ENCODE measurements at regions not wholly inside any gene's neighbourhood (a gene's known extent, or its start where the extent isn't known, plus 50 kb on each side); places are given as distances from the start of the nearest gene placed in this dataset.
A peak's percentile ranks its signal among the peaks of the same experiment; 100 is the strongest.

GRCh38 chr2:180456801-180457200 lies 449.7 kb upstream of the CWC22 start:
- Histone ChIP-seq H3K4me3 (ENCODE audit: low read depth in 1 of 2, low read length in 1 of 2) (no peak overlapping the region), H3K4me1 (ENCODE audit: control insufficient read depth in 1 of 2, insufficient read depth in 1 of 2, low read depth in 1 of 2, low read length in 1 of 2) (no peaks in the 10 kb centered on the region), H3K9me3 (no peaks in the 10 kb centered on the region), H3K27ac (no peak overlapping the region), H3K27me3 (no peaks in the 10 kb centered on the region), H3K36me3 (no peaks in the 10 kb centered on the region)
- TF ChIP-seq, protein P1, sequence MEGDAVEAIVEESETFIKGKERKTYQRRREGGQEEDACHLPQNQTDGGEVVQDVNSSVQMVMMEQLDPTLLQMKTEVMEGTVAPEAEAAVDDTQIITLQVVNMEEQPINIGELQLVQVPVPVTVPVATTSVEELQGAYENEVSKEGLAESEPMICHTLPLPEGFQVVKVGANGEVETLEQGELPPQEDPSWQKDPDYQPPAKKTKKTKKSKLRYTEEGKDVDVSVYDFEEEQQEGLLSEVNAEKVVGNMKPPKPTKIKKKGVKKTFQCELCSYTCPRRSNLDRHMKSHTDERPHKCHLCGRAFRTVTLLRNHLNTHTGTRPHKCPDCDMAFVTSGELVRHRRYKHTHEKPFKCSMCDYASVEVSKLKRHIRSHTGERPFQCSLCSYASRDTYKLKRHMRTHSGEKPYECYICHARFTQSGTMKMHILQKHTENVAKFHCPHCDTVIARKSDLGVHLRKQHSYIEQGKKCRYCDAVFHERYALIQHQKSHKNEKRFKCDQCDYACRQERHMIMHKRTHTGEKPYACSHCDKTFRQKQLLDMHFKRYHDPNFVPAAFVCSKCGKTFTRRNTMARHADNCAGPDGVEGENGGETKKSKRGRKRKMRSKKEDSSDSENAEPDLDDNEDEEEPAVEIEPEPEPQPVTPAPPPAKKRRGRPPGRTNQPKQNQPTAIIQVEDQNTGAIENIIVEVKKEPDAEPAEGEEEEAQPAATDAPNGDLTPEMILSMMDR (IDR thresholded peaks at IDR 0.05) = no peak

DNA sequence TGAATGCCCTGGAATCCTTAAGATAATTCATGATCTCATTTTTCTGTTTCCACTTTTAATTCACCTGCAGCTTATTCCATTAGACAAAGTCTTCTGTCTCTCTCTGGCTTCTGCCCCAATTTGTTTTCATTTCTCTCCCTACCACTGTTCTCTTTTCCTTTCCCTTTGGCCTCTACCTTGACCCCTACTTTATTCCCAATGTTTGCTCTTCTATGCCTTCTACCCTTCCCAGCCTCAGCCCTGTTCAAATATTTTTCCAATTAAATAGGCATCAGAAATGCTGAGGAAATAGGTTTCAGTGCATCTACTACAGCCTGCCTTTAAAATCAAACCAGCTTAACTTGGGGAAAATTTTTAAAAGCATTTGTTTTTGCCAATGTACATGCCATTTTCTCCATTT lies 443.7 kb upstream of the CWC22 start:
- H3K4me3 ChIP-seq (ENCODE audit: low read depth in 1 of 2, low read length in 1 of 2) = no peak overlapping the region
- no peaks in the 10 kb centered on the region for H3K9me3 ChIP-seq
- TF ChIP-seq, protein P1 (IDR thresholded peaks at IDR 0.05) = no peak
- H3K27ac ChIP-seq = no peak overlapping the region
- H3K36me3 ChIP-seq = no peaks in the 10 kb centered on the region
- no peaks in the 10 kb centered on the region for H3K4me1 ChIP-seq (ENCODE audit: control insufficient read depth in 1 of 2, insufficient read depth in 1 of 2, low read depth in 1 of 2, low read length in 1 of 2)
- no peaks in the 10 kb centered on the region for H3K27me3 ChIP-seq

GRCh38 chr2:180449171-180449915 lies 442.2 kb upstream of the CWC22 start:
- H3K27me3 ChIP-seq = no peaks in the 10 kb centered on the region
- H3K27ac ChIP-seq = no peak overlapping the region
- H3K4me1 ChIP-seq (ENCODE audit: control insufficient read depth in 1 of 2, insufficient read depth in 1 of 2, low read depth in 1 of 2, low read length in 1 of 2) = peaks cover 0 to 3% of the 10 kb centered on the region in 2 experiments
- H3K36me3 ChIP-seq = no peaks in the 10 kb centered on the region
- no peaks in the 10 kb centered on the region for H3K9me3 ChIP-seq
- TF ChIP-seq, protein P1 (IDR thresholded peaks at IDR 0.05) = no peak
- no peak overlapping the region for H3K4me3 ChIP-seq (ENCODE audit: low read depth in 1 of 2, low read length in 1 of 2)

DNA sequence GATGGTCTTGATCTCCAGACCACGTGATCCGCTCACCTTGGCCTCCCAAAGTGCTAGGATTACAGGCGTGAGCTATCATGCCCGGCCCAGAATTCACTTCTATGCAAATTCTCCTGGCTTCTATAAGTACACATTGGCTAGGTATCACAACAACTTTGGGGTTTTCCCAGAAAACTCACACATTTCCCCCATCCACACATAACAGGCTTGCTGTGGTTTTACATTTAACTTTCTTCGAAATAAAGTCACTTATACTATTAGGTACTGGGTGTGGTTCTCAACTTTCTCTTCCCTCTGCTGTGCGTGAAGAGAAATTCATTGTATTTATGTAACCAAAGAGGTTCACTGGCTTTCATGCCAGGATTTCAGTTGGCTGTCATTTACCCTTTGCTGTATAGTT lies 439.4 kb upstream of the CWC22 start:
- TF ChIP-seq, protein P1 (IDR thresholded peaks at IDR 0.05) = no peak
- H3K9me3 ChIP-seq = no peaks in the 10 kb centered on the region
- no peaks in the 10 kb centered on the region for H3K27me3 ChIP-seq
- no peak overlapping the region for H3K4me3 ChIP-seq (ENCODE audit: low read depth in 1 of 2, low read length in 1 of 2)
- no peak overlapping the region for H3K27ac ChIP-seq
- no peaks in the 10 kb centered on the region for H3K36me3 ChIP-seq
- peaks cover 11 to 15% of the 10 kb centered on the region in 2 experiments for H3K4me1 ChIP-seq (ENCODE audit: control insufficient read depth in 1 of 2, insufficient read depth in 1 of 2, low read depth in 1 of 2, low read length in 1 of 2)

GRCh38 chr2:180443888-180444287 lies 436.8 kb upstream of the CWC22 start:
- TF ChIP-seq, protein P1 (IDR thresholded peaks at IDR 0.05) = no peak
- no peaks in the 10 kb centered on the region for H3K9me3 ChIP-seq
- peaks cover 11 to 15% of the 10 kb centered on the region in 2 experiments for H3K4me1 ChIP-seq (ENCODE audit: control insufficient read depth in 1 of 2, insufficient read depth in 1 of 2, low read depth in 1 of 2, low read length in 1 of 2)
- peak overlapping the region; percentile 57 for H3K27ac ChIP-seq
- H3K27me3 ChIP-seq = no peaks in the 10 kb centered on the region
- H3K4me3 ChIP-seq (ENCODE audit: low read depth in 1 of 2, low read length in 1 of 2) = no peak overlapping the region
- no peaks in the 10 kb centered on the region for H3K36me3 ChIP-seq

All from neutrophil (primary cell).